ENCODE measurements at regions not wholly inside any gene's neighbourhood (a gene's known extent, or its start where the extent isn't known, plus 50 kb on each side); places are given as distances from the start of the nearest gene placed in this dataset.

GRCh38 chr11:71070490-71071453 is 181.6 kb downstream of the SHANK2 start:
- DNase-seq, result no peak

GRCh38 chr11:71068963-71069362 is 183.4 kb downstream of the SHANK2 start:
- DNase-seq, result no peak

- no peak for DNase-seq
Observed at GRCh38 chr11:71067753-71068152, 184.6 kb downstream of the SHANK2 start.

GRCh38 chr11:71066311-71066710 is 186.1 kb downstream of the SHANK2 start:
- no peak for DNase-seq

- no peak for DNase-seq
Observed at GRCh38 chr11:71065841-71066240, 186.5 kb downstream of the SHANK2 start.

GRCh38 chr11:71064702-71065515 is 187.5 kb downstream of the SHANK2 start:
- no peak for DNase-seq

- DNase-seq, result no peak
Observed at GRCh38 chr11:71064183-71064582, 188.2 kb downstream of the SHANK2 start.

- DNase-seq, result no peak
Observed at GRCh38 chr11:71063129-71063528, 189.2 kb downstream of the SHANK2 start.

- DNase-seq, result no peak
Observed at GRCh38 chr11:71062199-71062598, 190.2 kb downstream of the SHANK2 start.

GRCh38 chr11:71060391-71060791 is 192.0 kb downstream of the SHANK2 start:
- DNase-seq, result peak; percentile 22

- no peak for DNase-seq
Observed at GRCh38 chr11:71059662-71060061, 192.7 kb downstream of the SHANK2 start.

- DNase-seq, result peak; percentile 54
Observed at GRCh38 chr11:71055925-71056324, 196.5 kb downstream of the SHANK2 start.

Data from NCI-H69 (cell line).